ENCODE measurements at regions not wholly inside any gene's neighbourhood (a gene's known extent, or its start where the extent isn't known, plus 50 kb on each side); places are given as distances from the start of the nearest gene placed in this dataset.

- no peak overlapping the region for H3K27ac ChIP-seq
- intact Hi-C loops (cut with DNase I): no loop called here
- H3K9me3 ChIP-seq: no peaks in the 10 kb centered on the region
Observed at GRCh38 chr4:125773502-125773901, 458.7 kb downstream of the FAT4 start.

GRCh38 chr4:125773931-125774330 is 459.2 kb downstream of the FAT4 start:
- TF ChIP-seq, protein P1, sequence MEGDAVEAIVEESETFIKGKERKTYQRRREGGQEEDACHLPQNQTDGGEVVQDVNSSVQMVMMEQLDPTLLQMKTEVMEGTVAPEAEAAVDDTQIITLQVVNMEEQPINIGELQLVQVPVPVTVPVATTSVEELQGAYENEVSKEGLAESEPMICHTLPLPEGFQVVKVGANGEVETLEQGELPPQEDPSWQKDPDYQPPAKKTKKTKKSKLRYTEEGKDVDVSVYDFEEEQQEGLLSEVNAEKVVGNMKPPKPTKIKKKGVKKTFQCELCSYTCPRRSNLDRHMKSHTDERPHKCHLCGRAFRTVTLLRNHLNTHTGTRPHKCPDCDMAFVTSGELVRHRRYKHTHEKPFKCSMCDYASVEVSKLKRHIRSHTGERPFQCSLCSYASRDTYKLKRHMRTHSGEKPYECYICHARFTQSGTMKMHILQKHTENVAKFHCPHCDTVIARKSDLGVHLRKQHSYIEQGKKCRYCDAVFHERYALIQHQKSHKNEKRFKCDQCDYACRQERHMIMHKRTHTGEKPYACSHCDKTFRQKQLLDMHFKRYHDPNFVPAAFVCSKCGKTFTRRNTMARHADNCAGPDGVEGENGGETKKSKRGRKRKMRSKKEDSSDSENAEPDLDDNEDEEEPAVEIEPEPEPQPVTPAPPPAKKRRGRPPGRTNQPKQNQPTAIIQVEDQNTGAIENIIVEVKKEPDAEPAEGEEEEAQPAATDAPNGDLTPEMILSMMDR (IDR thresholded peaks at IDR 0.05): no peak
- no peak for TF ChIP-seq POLR2A (IDR thresholded peaks at IDR 0.05)
- no peak for TF ChIP-seq POLR2AphosphoS5 (IDR thresholded peaks at IDR 0.05; ENCODE audit: insufficient read depth in 1 of 2, low read depth in 1 of 2)
- DNase-seq (ENCODE audit: extremely low spot score in 2 of 2): no peak
- Histone ChIP-seq H3K4me1 (no peaks in the 10 kb centered on the region), H3K4me3 (no peak overlapping the region), H3K27me3 (no peaks in the 10 kb centered on the region), H3K9me3 (no peaks in the 10 kb centered on the region), H3K36me3 (no peaks in the 10 kb centered on the region), H3K27ac (no peak overlapping the region)
- intact Hi-C loops (cut with DNase I): no loop called here

More at GRCh38 chr4:125773502-125773901, 458.7 kb downstream of the FAT4 start:
- Histone ChIP-seq H3K4me3 (no peak overlapping the region), H3K27me3 (no peaks in the 10 kb centered on the region), H3K36me3 (no peaks in the 10 kb centered on the region), H3K4me1 (no peaks in the 10 kb centered on the region)
- TF ChIP-seq, protein P1 (IDR thresholded peaks at IDR 0.05): no peak
- TF ChIP-seq POLR2AphosphoS5 (IDR thresholded peaks at IDR 0.05; ENCODE audit: insufficient read depth in 1 of 2, low read depth in 1 of 2): no peak
- TF ChIP-seq POLR2A (IDR thresholded peaks at IDR 0.05): no peak
- no peak for DNase-seq (ENCODE audit: extremely low spot score in 2 of 2)

DNA sequence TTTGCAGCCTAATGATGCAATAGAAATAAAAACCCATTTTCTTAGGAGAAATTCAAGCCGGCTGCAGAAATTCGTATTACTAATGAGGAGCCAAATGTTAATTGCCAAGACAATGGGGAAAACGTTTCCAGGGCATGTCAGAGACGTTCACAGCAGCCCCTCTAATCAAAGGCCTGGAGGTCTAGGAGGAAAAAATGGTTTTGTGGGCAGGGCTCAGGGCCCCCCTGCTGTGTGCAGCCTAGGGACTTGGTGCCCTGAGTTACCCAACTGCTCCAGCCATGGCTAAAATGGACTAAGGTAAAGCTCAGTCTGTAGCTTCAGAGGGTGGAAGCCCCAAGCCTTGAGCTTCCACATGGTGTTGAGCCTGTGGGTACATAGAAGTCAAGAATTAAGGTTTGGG is 461.4 kb downstream of the FAT4 start:
- Histone ChIP-seq H3K9me3 (no peaks in the 10 kb centered on the region), H3K36me3 (no peaks in the 10 kb centered on the region), H3K4me1 (no peaks in the 10 kb centered on the region), H3K27ac (no peak overlapping the region), H3K4me3 (no peak overlapping the region), H3K27me3 (no peaks in the 10 kb centered on the region)
- intact Hi-C loops (cut with DNase I): no loop called here
- TF ChIP-seq POLR2AphosphoS5 (IDR thresholded peaks at IDR 0.05; ENCODE audit: insufficient read depth in 1 of 2, low read depth in 1 of 2) (no peak), POLR2A (IDR thresholded peaks at IDR 0.05) (no peak)
- TF ChIP-seq, protein P1 (IDR thresholded peaks at IDR 0.05): no peak
- DNase-seq (ENCODE audit: extremely low spot score in 2 of 2): no peak

DNA sequence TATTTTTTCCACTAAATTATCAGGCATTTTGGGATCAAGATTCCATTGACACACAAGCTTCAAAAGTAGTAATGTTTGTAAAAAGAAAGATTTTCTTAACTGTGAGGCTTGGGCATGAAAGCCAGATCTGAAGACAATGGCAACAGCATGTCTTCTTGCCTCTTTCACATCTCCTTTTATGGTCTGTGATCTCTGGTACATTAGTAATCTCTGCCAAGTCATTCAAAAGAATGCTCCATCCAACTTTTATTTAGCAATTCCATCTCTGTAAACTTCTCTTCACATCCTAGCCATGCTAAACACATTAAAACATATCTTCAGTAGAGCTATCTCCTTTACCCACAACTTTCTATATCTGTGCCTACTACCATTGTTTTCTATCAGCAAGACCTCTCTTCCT is 465.4 kb downstream of the FAT4 start:
- intact Hi-C loops (cut with DNase I): no loop called here
- no peak for DNase-seq (ENCODE audit: extremely low spot score in 2 of 2)
- Histone ChIP-seq H3K27me3 (no peaks in the 10 kb centered on the region), H3K36me3 (no peaks in the 10 kb centered on the region), H3K27ac (no peak overlapping the region), H3K9me3 (no peaks in the 10 kb centered on the region), H3K4me1 (no peaks in the 10 kb centered on the region), H3K4me3 (no peak overlapping the region)
- TF ChIP-seq POLR2A (IDR thresholded peaks at IDR 0.05) (no peak), POLR2AphosphoS5 (IDR thresholded peaks at IDR 0.05; ENCODE audit: insufficient read depth in 1 of 2, low read depth in 1 of 2) (no peak)
- TF ChIP-seq, protein P1 (IDR thresholded peaks at IDR 0.05): no peak

GRCh38 chr4:125780747-125781146 is 466.0 kb downstream of the FAT4 start:
- Histone ChIP-seq H3K27ac (no peak overlapping the region), H3K27me3 (no peaks in the 10 kb centered on the region), H3K4me1 (no peaks in the 10 kb centered on the region), H3K4me3 (no peak overlapping the region), H3K9me3 (no peaks in the 10 kb centered on the region), H3K36me3 (no peaks in the 10 kb centered on the region)
- intact Hi-C loops (cut with DNase I): no loop called here
- no peak for DNase-seq (ENCODE audit: extremely low spot score in 2 of 2)
- TF ChIP-seq POLR2A (IDR thresholded peaks at IDR 0.05) (no peak), POLR2AphosphoS5 (IDR thresholded peaks at IDR 0.05; ENCODE audit: insufficient read depth in 1 of 2, low read depth in 1 of 2) (no peak)
- TF ChIP-seq, protein P1 (IDR thresholded peaks at IDR 0.05): no peak
